OCI-LY7 (cell line): ENCODE measurements at regions not wholly inside any gene's neighbourhood (a gene's known extent, or its start where the extent isn't known, plus 50 kb on each side); places are given as distances from the start of the nearest gene placed in this dataset.

Experiments used
- CTCF ChIP-seq: fragments of 200-600 bp; sonication (generic); conservative IDR thresholded peaks from 2 replicates; pipeline ENCODE4 v1.5.1; 2014; ENCODE audit warnings: mild to moderate bottlenecking, antibody characterized with exemption, low read length, moderate library complexity, mixed read lengths
- EZH2phosphoT487 ChIP-seq: fragments of 200-600 bp; sonication (generic); IDR thresholded peaks from 2 replicates; pipeline ENCODE4 v1.6.1; 2018; ENCODE audit warnings: low read depth, borderline replicate concordance, mild to moderate bottlenecking, mixed run types, antibody characterized with exemption, low read length, moderate library complexity, mixed read lengths

GRCh38 chr12:84492351-84492883 is 420.2 kb downstream of the SLC6A15 start:
- TF ChIP-seq CTCF = no peak
- no peak for TF ChIP-seq EZH2phosphoT487
